Left ventricle myocardium inferior (tissue), 1 donor: ENCODE measurements at regions not wholly inside any gene's neighbourhood (a gene's known extent, or its start where the extent isn't known, plus 50 kb on each side); places are given as distances from the start of the nearest gene placed in this dataset.

Experiments used
- DNase-seq: peaks from one replicate; pipeline ENCODE4 v3.0.0-alpha.2; 2020
- H3K27ac ChIP-seq: fragments of 200-600 bp; replicated peaks from 2 replicates; pipeline ENCODE4 v1.8.0; 2021
- H3K27me3 ChIP-seq: fragments of 200-600 bp; 2 replicates; pipeline ENCODE4 v1.8.0; 2021; ENCODE audit warnings: low read depth
- H3K36me3 ChIP-seq: fragments of 200-600 bp; 2 replicates; pipeline ENCODE4 v1.8.0; 2021
- H3K4me1 ChIP-seq: fragments of 200-600 bp; 2 replicates; pipeline ENCODE4 v1.8.0; 2021
- H3K4me3 ChIP-seq: fragments of 200-600 bp; 2 replicates; pipeline ENCODE4 v1.8.0; 2021; ENCODE audit warnings: mild to moderate bottlenecking, moderate library complexity
- H3K9me3 ChIP-seq: fragments of 200-600 bp; replicated peaks from 2 replicates; pipeline ENCODE4 v1.8.0; 2021
- CTCF ChIP-seq: fragments of 200-600 bp; IDR thresholded peaks from 2 replicates; pipeline ENCODE4 v1.8.0; 2021; ENCODE audit warnings: antibody characterized with exemption, mild to moderate bottlenecking, borderline replicate concordance
- intact Hi-C: fragments of 100-400 bp; cut with micrococcal nuclease; formaldehyde crosslinking; loops from one replicate; pipeline ENCODE4 v1.11.0; 2022
- donor health status: DM: no; HTN: yes; CAD: no; lungs with severe emphysema.

- intact Hi-C loops, result no loop called here
- Histone ChIP-seq H3K4me1 (no peaks in the 10 kb centered on the region), H3K9me3 (no peaks in the 10 kb centered on the region), H3K27me3 (peaks cover 70% of the 10 kb centered on the region), H3K36me3 (no peaks in the 10 kb centered on the region), H3K27ac (no peak overlapping the region), H3K4me3 (no peak overlapping the region)
- no peak for DNase-seq
- no peak for TF ChIP-seq CTCF
Measured at GRCh38 chr17:14452856-14453255, 152.0 kb downstream of the HS3ST3B1 start.

DNA sequence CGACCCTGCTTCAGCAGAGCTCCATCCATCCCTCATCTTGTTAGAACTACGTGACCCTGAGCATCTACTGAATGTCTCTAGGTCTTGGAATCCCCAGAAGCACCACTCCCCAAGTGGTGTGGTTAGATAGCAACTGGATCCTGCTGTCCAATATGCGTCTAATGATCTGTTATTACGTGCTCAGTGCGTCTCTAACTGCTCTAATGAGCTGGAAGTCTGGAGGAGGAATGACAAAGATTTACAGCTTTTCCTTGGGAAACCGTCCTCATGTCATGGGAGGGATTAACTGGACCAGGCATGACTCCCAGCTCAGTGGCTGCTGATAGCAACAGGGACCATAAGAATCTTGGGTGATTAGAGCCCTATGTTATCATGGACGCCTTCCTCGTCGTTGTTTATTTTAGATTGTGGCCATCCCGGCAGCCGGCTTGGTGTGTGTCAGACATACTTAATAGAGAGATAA, 150.9 kb downstream of the HS3ST3B1 start:
- no peaks in the 10 kb centered on the region for H3K36me3 ChIP-seq
- H3K4me3 ChIP-seq, result no peak overlapping the region
- H3K27ac ChIP-seq, result no peak overlapping the region
- no peak for DNase-seq
- no peak for TF ChIP-seq CTCF
- no peaks in the 10 kb centered on the region for H3K4me1 ChIP-seq
- H3K9me3 ChIP-seq, result no peaks in the 10 kb centered on the region
- H3K27me3 ChIP-seq, result peaks cover 64% of the 10 kb centered on the region
- intact Hi-C loops, result no loop called here

GRCh38 chr17:14448818-14449217, 147.9 kb downstream of the HS3ST3B1 start:
- intact Hi-C loops, result no loop called here
- peaks cover 47% of the 10 kb centered on the region for H3K27me3 ChIP-seq

DNA sequence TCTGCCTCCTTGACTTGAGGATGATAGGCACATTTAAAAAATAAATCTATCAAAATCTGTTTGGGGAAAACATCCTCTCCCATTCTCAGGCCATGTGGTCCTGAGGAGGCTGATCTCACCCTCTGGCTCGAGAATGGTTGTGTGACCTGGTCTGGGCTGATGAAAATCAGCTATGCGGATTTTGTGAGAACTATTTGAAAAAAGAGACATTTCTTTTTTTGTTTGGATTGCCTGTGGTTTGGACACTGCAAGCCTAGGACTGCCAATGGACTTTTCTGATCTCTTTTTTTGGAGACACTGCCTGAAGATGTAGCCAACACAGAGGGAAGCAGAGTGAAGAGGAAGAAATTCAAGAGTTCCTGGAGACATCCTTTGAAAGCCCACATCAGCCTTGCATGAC, 145.9 kb downstream of the HS3ST3B1 start:
- DNase-seq, result no peak

More at GRCh38 chr17:14448818-14449217, 147.9 kb downstream of the HS3ST3B1 start:
- Histone ChIP-seq H3K4me1 (no peaks in the 10 kb centered on the region), H3K27ac (no peak overlapping the region), H3K4me3 (no peak overlapping the region), H3K36me3 (no peaks in the 10 kb centered on the region), H3K9me3 (no peaks in the 10 kb centered on the region)
- DNase-seq, result no peak
- TF ChIP-seq CTCF, result no peak

GRCh38 chr17:14444915-14445314, 144.0 kb downstream of the HS3ST3B1 start:
- Histone ChIP-seq H3K27me3 (peaks cover 10% of the 10 kb centered on the region), H3K4me1 (no peaks in the 10 kb centered on the region), H3K27ac (no peak overlapping the region), H3K36me3 (no peaks in the 10 kb centered on the region), H3K9me3 (no peaks in the 10 kb centered on the region), H3K4me3 (no peak overlapping the region)
- TF ChIP-seq CTCF, result no peak
- intact Hi-C loops, result no loop called here
- no peak for DNase-seq

More for the DNA sequence above, 145.9 kb downstream of the HS3ST3B1 start:
- TF ChIP-seq CTCF, result no peak
- Histone ChIP-seq H3K27ac (no peak overlapping the region), H3K4me3 (no peak overlapping the region), H3K27me3 (peaks cover 28% of the 10 kb centered on the region), H3K36me3 (no peaks in the 10 kb centered on the region), H3K9me3 (no peaks in the 10 kb centered on the region), H3K4me1 (no peaks in the 10 kb centered on the region)
- intact Hi-C loops, result no loop called here
